ENCODE measurements at regions not wholly inside any gene's neighbourhood (a gene's known extent, or its start where the extent isn't known, plus 50 kb on each side); places are given as distances from the start of the nearest gene placed in this dataset.

GRCh38 chr2:83949361-83949760 is 509.7 kb downstream of the SUCLG1 start:
- no peak overlapping the region for H3K4me3 ChIP-seq
- no peak overlapping the region for H3K27ac ChIP-seq
- no peaks in the 10 kb centered on the region for H3K4me1 ChIP-seq
- TF ChIP-seq CTCF (IDR thresholded peaks at IDR 0.05) (no peak), POLR2A (IDR thresholded peaks at IDR 0.05) (no peak)
- no peak for DNase-seq
- no peaks in the 10 kb centered on the region for H3K27me3 ChIP-seq
- H3K36me3 ChIP-seq = no peaks in the 10 kb centered on the region
- H3K9me3 ChIP-seq = no peaks in the 10 kb centered on the region

- no peaks in the 10 kb centered on the region for H3K36me3 ChIP-seq
- TF ChIP-seq CTCF (IDR thresholded peaks at IDR 0.05) (no peak), POLR2A (IDR thresholded peaks at IDR 0.05) (no peak)
- no peaks in the 10 kb centered on the region for H3K9me3 ChIP-seq
- no peak overlapping the region for H3K27ac ChIP-seq
- no peak for DNase-seq
- no peak overlapping the region for H3K4me3 ChIP-seq
- H3K4me1 ChIP-seq = no peaks in the 10 kb centered on the region
- H3K27me3 ChIP-seq = no peaks in the 10 kb centered on the region
Observed at GRCh38 chr2:83944191-83944590, 514.9 kb downstream of the SUCLG1 start.

GRCh38 chr2:83943265-83943664 is 515.8 kb downstream of the SUCLG1 start:
- no peak overlapping the region for H3K27ac ChIP-seq
- TF ChIP-seq POLR2A (IDR thresholded peaks at IDR 0.05) (no peak), CTCF (IDR thresholded peaks at IDR 0.05) (no peak)
- H3K27me3 ChIP-seq = no peaks in the 10 kb centered on the region
- H3K36me3 ChIP-seq = no peaks in the 10 kb centered on the region
- no peak overlapping the region for H3K4me3 ChIP-seq
- H3K9me3 ChIP-seq = no peaks in the 10 kb centered on the region
- H3K4me1 ChIP-seq = no peaks in the 10 kb centered on the region
- no peak for DNase-seq

- no peak for DNase-seq
- H3K27me3 ChIP-seq = no peaks in the 10 kb centered on the region
- H3K9me3 ChIP-seq = no peaks in the 10 kb centered on the region
- TF ChIP-seq CTCF (IDR thresholded peaks at IDR 0.05) (no peak), POLR2A (IDR thresholded peaks at IDR 0.05) (no peak)
- H3K27ac ChIP-seq = no peak overlapping the region
- H3K36me3 ChIP-seq = no peaks in the 10 kb centered on the region
- H3K4me1 ChIP-seq = no peaks in the 10 kb centered on the region
- no peak overlapping the region for H3K4me3 ChIP-seq
Observed at GRCh38 chr2:83941886-83942285, 517.2 kb downstream of the SUCLG1 start.

GRCh38 chr2:83933749-83934148 is 525.3 kb downstream of the SUCLG1 start:
- no peaks in the 10 kb centered on the region for H3K36me3 ChIP-seq
- no peak for DNase-seq
- H3K27me3 ChIP-seq = no peaks in the 10 kb centered on the region
- TF ChIP-seq CTCF (IDR thresholded peaks at IDR 0.05) (no peak), POLR2A (IDR thresholded peaks at IDR 0.05) (no peak)
- H3K4me1 ChIP-seq = no peaks in the 10 kb centered on the region
- no peak overlapping the region for H3K27ac ChIP-seq
- no peaks in the 10 kb centered on the region for H3K9me3 ChIP-seq
- H3K4me3 ChIP-seq = no peak overlapping the region

GRCh38 chr2:83923531-83923930 is 535.5 kb downstream of the SUCLG1 start:
- no peaks in the 10 kb centered on the region for H3K27me3 ChIP-seq
- no peak overlapping the region for H3K27ac ChIP-seq
- DNase-seq = no peak
- H3K9me3 ChIP-seq = no peaks in the 10 kb centered on the region
- H3K36me3 ChIP-seq = no peaks in the 10 kb centered on the region
- no peaks in the 10 kb centered on the region for H3K4me1 ChIP-seq
- no peak overlapping the region for H3K4me3 ChIP-seq
- TF ChIP-seq POLR2A (IDR thresholded peaks at IDR 0.05) (no peak), CTCF (IDR thresholded peaks at IDR 0.05) (no peak)
